HG03565 (cell line): ENCODE measurements at regions not wholly inside any gene's neighbourhood (a gene's known extent, or its start where the extent isn't known, plus 50 kb on each side); places are given as distances from the start of the nearest gene placed in this dataset.

Experiments used
- ATAC-seq: cut with Tn5 transposase; IDR thresholded peaks from one replicate; pipeline ENCODE4 v1.9.1; 2021; ENCODE audit warnings: mild to moderate bottlenecking, moderate library complexity; ENCODE audit not compliant: unreplicated experiment

DNA sequence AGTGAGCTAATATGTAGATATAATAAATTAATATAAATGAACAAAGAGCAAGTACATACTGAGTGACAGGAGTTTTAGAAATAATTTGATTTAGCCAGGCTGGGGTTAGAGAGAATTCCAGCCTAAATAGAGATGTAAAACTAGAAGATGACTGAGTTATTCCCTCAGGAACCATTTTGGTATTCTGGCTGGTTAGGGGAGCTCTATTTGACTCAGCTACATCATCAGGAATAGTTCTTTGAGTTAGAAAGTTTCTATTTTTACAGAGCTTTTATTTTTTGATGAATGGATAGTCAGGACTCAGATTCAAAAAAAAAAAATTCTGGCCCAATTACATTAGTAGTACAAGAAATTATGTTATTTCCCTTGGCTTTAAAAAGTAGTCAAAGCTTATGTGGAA lies 180.4 kb upstream of the MID1 start:
- ATAC-seq, result no peak

GRCh38 chrX:10811111-10811510 lies 190.7 kb upstream of the MID1 start:
- ATAC-seq, result no peak

- ATAC-seq, result no peak
These were observed 193.4 kb upstream of the MID1 start for GRCh38 chrX:10813761-10814160.

GRCh38 chrX:10818651-10819050 lies 198.3 kb upstream of the MID1 start:
- ATAC-seq, result no peak

DNA sequence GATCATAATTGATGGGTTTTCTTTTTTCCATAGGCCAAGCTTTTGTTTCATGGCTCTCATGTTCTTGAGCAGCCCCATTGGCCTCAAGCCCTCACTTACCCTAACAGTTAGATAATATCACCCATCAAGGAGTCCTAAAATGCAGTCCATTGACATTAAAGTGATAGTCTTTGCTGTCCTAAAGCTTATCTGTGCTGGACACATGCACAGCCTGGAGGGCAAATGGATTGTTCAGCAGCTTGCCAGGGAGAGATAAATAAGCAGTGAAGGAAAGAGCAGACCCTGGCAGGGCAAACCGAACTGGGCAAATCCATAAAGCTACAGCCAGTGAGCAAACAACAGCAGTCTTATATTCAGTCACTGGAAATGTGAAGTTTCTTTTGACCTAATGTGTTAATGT lies 199.6 kb upstream of the MID1 start:
- ATAC-seq, result no peak

DNA sequence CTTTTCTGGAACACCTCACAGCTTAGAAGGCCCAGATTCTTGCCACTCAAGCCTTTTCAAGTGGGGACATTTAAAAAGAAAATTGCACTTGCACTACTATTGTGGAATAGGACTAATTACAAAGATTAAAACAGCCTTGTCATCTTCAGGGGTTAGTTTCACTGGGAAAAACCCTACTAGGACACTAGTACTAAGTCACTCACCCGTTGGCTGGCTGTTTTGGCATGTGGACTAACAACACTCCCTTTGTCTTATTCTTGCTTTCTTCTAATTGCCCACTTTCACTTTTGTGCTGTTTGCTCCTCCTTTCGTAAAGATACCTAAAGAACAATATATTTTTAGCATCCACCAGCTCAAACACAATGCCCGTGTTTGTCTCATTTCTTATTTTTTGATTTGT lies 200.9 kb upstream of the MID1 start:
- ATAC-seq, result no peak

DNA sequence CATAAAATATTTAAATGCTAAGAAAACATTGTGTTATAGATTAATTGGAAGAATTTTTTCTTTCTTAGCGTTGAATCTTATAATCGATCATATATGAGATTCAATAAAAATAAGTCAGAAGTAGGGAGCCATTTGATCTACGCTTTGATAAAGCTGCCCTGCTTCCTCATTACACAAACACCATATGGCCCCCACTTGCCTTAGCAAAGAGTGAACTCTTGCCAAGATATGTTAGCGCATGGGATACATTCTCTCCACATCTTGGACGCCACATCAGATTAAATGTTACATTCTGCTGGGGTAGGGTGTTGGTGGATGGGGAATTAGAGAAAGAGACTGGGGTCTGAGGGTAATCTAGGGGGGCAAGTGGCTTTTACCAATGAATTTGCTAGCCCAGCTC lies 207.7 kb upstream of the MID1 start:
- no peak for ATAC-seq

- no peak for ATAC-seq
These were observed 208.3 kb upstream of the MID1 start for GRCh38 chrX:10828640-10829039.

DNA sequence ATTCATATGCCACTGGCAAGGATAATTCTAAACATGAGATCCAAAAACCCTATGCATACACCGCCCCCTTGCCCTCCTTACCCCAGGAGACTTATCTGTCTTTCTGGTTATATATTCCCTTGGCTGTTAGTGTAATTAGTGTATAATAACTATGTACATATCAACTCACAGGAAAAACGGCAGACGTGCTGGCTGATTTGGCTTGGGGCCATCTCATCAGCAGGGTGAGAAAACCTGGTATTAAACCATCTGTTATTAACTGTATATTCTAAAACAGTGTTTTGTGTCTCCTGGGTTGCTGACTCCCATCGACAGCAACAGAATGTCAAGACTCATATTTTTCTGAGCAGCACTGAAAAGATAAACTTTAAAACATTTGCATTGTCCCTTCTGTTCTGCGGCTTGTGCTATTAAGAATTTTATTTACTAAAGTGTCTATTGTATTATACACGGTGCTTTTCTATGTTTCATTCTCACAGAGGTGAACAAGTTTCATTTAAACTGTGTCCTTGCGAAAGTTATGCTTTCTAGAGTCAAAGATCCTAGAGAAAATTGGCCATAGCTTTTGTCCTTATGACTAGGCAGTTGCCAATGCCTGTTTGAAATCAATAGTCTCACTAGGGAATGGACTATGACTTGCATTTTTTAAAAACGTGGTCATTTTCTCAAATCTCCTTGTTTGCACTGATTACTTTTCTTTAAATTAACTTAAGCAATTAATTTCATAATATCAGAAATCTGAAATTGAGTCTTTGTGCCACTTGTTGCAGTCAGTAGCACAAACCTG lies 211.5 kb upstream of the MID1 start:
- ATAC-seq, result no peak

GRCh38 chrX:10833299-10834169 lies 213.1 kb upstream of the MID1 start:
- no peak for ATAC-seq

GRCh38 chrX:10841579-10841978 lies 221.2 kb upstream of the MID1 start:
- no peak for ATAC-seq

GRCh38 chrX:10842646-10843045 lies 222.3 kb upstream of the MID1 start:
- no peak for ATAC-seq

- no peak for ATAC-seq
These were observed 226.9 kb upstream of the MID1 start for GRCh38 chrX:10847333-10847732.

DNA sequence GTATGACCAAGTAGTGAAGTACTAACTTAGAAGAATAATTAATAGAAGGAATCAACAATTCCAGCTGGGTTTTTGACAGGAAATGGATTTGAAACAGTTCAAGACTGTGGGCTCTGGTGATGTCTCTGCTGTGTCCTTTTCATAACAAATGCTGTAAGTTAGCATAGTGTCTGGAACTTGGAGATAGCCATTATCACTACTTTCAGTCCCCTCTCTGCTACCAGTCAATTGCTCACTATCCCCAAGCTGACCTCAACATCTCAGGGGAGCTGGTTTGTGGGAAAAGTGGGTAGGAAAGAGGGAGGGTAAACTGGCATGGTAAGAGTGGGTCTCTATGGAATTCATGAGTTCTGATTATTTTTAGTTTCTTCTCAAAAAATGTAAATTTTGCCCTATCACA lies 231.4 kb upstream of the MID1 start:
- no peak for ATAC-seq

GRCh38 chrX:10854594-10854993 lies 234.2 kb upstream of the MID1 start:
- ATAC-seq, result no peak

GRCh38 chrX:10855845-10856244 lies 235.5 kb upstream of the MID1 start:
- no peak for ATAC-seq

- ATAC-seq, result no peak
These were observed 236.4 kb upstream of the MID1 start for GRCh38 chrX:10856797-10857196.

GRCh38 chrX:10859353-10859752 lies 239.0 kb upstream of the MID1 start:
- no peak for ATAC-seq

- ATAC-seq, result peak; percentile 56
These were observed 235.1 kb upstream of the HCCS start for GRCh38 chrX:10875995-10876394.

DNA sequence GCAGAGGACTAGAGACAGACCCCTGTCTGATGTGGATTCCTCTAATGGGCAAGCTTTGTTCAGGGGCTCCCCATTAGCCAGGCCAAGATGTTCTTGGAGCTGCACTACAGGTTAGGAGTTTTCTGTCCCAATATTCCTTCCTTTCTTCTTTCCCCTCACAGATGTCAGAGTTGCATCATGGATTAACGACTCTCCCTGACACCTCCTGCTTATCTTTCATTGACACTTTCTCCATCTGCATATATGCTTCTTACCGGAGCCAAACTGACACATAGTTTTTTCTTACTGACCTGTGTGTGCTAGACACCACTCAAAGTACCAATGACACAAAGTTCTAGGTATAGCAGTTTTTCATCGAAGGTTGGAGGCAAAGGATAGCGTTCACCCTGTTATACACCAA lies 228.6 kb upstream of the HCCS start:
- ATAC-seq, result no peak

DNA sequence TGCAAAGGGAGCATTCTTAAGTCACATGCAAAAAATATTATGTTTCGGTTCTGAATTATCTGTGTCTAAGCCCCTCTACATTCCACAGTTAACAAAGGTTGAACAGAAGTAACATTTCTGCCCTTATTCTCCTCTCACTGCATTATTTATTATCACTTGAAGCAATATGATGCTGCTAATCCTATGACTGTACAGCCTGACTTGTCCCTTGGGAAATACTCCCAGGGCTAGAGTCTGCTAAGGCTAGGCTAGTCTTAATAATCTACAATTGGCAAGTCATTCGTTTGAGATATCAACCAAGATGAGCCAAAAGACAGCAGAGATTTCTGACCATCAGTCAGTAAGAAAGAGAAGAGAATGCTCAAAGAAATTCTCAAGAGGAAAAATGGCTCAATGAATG lies 226.9 kb upstream of the HCCS start:
- ATAC-seq, result no peak

DNA sequence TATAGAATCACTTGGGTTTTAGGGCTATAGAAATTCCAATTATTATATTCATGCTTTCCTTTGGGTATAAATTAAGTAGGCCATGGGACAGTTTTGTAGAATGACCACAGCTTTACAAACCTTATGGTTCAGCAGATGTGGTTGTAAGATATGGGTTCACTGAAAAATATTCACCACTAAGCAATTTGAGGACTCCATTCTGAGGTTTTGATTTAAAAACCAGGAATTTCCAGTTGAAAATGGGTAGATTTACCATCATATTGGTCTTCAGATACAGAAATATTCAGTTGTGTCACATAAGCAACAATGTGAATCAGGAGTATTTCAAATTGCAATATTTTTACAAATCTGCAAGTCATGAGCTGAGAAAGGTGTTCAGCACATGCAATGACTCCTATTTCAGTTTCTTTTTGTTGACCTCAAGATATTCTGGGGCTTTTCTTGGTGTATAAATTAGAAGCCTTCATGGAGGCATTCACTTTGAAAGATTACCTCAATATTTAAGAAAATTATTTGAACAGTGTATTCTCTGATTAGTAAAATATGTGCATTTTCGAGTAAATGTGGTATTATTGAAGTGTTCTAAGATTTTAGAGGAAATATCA lies 218.4 kb upstream of the HCCS start:
- no peak for ATAC-seq
